Sigmoid colon (tissue), 4 donors: ENCODE measurements at regions not wholly inside any gene's neighbourhood (a gene's known extent, or its start where the extent isn't known, plus 50 kb on each side); places are given as distances from the start of the nearest gene placed in this dataset.

ENCODE experiments used
- POLR2A ChIP-seq, 2 donors: fragments of 450-650 bp; IDR thresholded peaks; one replicate each; pipeline ENCODE4 v1.6.1; 2016; ENCODE audit warnings: antibody characterized with exemption in 2 of 2, mild to moderate bottlenecking in 2 of 2, moderate library complexity in 2 of 2
- POLR2AphosphoS5 ChIP-seq, 4 donors: sonication (generic); formaldehyde crosslinking; IDR thresholded peaks; one replicate each; pipeline ENCODE4 v1.6.1; 2017; ENCODE audit warnings: antibody characterized with exemption in 4 of 4
- TF ChIP-seq, protein P1 (sequence below), 4 experiments: fragments of 450-650 bp in 3 of 4; fragments of 200-600 bp in 1 of 4; IDR thresholded peaks; one replicate each; pipeline ENCODE4 v1.5.1; 2016 to 2019; ENCODE audit warnings: antibody characterized with exemption in 4 of 4, mild to moderate bottlenecking in 3 of 4, moderate library complexity in 2 of 4

DNA sequence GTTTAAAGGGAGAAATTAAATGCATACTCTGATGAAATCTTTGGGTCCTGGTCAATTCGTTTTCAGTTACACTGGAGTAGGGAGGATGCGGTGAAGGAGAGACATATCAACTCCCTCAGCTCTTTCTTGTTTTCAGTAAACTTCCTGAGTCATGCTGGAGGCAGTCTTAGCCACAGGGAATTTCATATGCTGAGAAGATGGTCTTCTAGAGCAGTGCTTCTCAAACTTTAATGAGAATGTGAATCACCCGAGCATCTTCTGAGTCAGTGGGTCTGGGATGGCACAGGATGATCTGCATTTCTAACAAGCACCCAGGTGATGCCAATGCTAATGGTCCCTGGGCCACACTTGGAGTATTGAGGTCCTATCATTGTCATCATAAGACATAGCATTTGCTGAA, 214.5 kb downstream of the KIT start:
- TF ChIP-seq, protein P1, sequence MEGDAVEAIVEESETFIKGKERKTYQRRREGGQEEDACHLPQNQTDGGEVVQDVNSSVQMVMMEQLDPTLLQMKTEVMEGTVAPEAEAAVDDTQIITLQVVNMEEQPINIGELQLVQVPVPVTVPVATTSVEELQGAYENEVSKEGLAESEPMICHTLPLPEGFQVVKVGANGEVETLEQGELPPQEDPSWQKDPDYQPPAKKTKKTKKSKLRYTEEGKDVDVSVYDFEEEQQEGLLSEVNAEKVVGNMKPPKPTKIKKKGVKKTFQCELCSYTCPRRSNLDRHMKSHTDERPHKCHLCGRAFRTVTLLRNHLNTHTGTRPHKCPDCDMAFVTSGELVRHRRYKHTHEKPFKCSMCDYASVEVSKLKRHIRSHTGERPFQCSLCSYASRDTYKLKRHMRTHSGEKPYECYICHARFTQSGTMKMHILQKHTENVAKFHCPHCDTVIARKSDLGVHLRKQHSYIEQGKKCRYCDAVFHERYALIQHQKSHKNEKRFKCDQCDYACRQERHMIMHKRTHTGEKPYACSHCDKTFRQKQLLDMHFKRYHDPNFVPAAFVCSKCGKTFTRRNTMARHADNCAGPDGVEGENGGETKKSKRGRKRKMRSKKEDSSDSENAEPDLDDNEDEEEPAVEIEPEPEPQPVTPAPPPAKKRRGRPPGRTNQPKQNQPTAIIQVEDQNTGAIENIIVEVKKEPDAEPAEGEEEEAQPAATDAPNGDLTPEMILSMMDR (IDR thresholded peaks at IDR 0.05), result no peak
- TF ChIP-seq POLR2A (IDR thresholded peaks at IDR 0.05) (no peak), POLR2AphosphoS5 (IDR thresholded peaks at IDR 0.05) (no peak)
